MM.1S (cell line): ENCODE measurements at regions not wholly inside any gene's neighbourhood (a gene's known extent, or its start where the extent isn't known, plus 50 kb on each side); places are given as distances from the start of the nearest gene placed in this dataset.

ENCODE experiments used
- CTCF ChIP-seq: fragments of 300-600 bp; sonication (generic); IDR thresholded peaks from 2 replicates; pipeline ENCODE4 v1.5.1; 2016; ENCODE audit warnings: antibody characterized with exemption, low read length, mixed read lengths
- EZH2 ChIP-seq: fragments of 300-600 bp; sonication (generic); optimal IDR thresholded peaks from 2 replicates; pipeline ENCODE3; 2017; ENCODE audit warnings: low read depth, mild to moderate bottlenecking, antibody characterized with exemption, low read length, mixed read lengths
- EZH2phosphoT487 ChIP-seq: fragments of 300-600 bp; sonication (generic); IDR thresholded peaks from 2 replicates; pipeline ENCODE4 v1.6.1; 2018; ENCODE audit warnings: antibody characterized with exemption, low read length

- TF ChIP-seq EZH2: no peak
- TF ChIP-seq CTCF: no peak
- TF ChIP-seq EZH2phosphoT487: no peak
These were observed 101.5 kb downstream of the EPDR1 start for GRCh38 chr7:38021892-38022291.
